K562 (cell line): ENCODE measurements at regions not wholly inside any gene's neighbourhood (a gene's known extent, or its start where the extent isn't known, plus 50 kb on each side); places are given as distances from the start of the nearest gene placed in this dataset.

Source experiments
- HIVEP1 ChIP-seq: fragments of 250-450 bp; sonication (Bioruptor Pico); IDR thresholded peaks from 2 replicates; pipeline ENCODE4 v1.4.0; 2020; ENCODE audit warnings: mild to moderate bottlenecking
- NBN ChIP-seq: fragments of 450-650 bp; IDR thresholded peaks from 2 replicates; pipeline ENCODE4 v1.6.1; 2016; ENCODE audit warnings: low read depth, mild to moderate bottlenecking
- NCOA1 ChIP-seq: fragments of 450-650 bp; IDR thresholded peaks from 2 replicates; pipeline ENCODE4 v1.6.1; 2016; ENCODE audit warnings: low read depth
- NCOR1 ChIP-seq: fragments of 450-650 bp; IDR thresholded peaks from 2 replicates; pipeline ENCODE4 v1.6.1; 2016; ENCODE audit warnings: mild to moderate bottlenecking, moderate library complexity
- POLR2A ChIP-seq: fragments of 450-650 bp; conservative IDR thresholded peaks from 2 replicates; pipeline ENCODE4 v1.6.1; 2016
- ZNF124 ChIP-seq: sonication (generic); formaldehyde crosslinking; IDR thresholded peaks from 2 replicates; pipeline ENCODE4 v1.8.1; 2022; ENCODE audit warnings: missing genetic modification reagents
- ZNF232 ChIP-seq: sonication (generic); formaldehyde crosslinking; IDR thresholded peaks from 2 replicates; pipeline ENCODE4 v1.8.0; 2022; ENCODE audit warnings: mild to moderate bottlenecking, missing genetic modification reagents
- ZNF347 ChIP-seq: fragments of 450-650 bp; formaldehyde crosslinking; IDR thresholded peaks from 2 replicates; pipeline ENCODE4 v1.4.0; 2020; ENCODE audit warnings: low read depth, mild to moderate bottlenecking, moderate library complexity
- ZSCAN32 ChIP-seq: fragments of 450-650 bp; formaldehyde crosslinking; IDR thresholded peaks from 2 replicates; pipeline ENCODE4 v1.4.0; 2020; ENCODE audit warnings: mild to moderate bottlenecking, moderate library complexity
- TF ChIP-seq, protein P1 (sequence below): sonication (generic); formaldehyde crosslinking; IDR thresholded peaks from 2 replicates; pipeline ENCODE4 v1.8.0; 2023; ENCODE audit warnings: mild to moderate bottlenecking, missing genetic modification reagents
- TF ChIP-seq, protein P2 (sequence below): sonication (generic); formaldehyde crosslinking; IDR thresholded peaks from 2 replicates; pipeline ENCODE4 v1.8.1; 2022; ENCODE audit warnings: missing genetic modification reagents
- TF ChIP-seq, protein P3 (sequence below): fragments of 450-650 bp; IDR thresholded peaks from 2 replicates; pipeline ENCODE4 v1.6.1; 2014; ENCODE audit warnings: low read depth, mild to moderate bottlenecking, moderate library complexity, borderline replicate concordance
- TF ChIP-seq, protein P4 (sequence below): sonication (generic); formaldehyde crosslinking; IDR thresholded peaks from 2 replicates; pipeline ENCODE4 v1.8.1; 2023; ENCODE audit warnings: mild to moderate bottlenecking, missing genetic modification reagents

DNA sequence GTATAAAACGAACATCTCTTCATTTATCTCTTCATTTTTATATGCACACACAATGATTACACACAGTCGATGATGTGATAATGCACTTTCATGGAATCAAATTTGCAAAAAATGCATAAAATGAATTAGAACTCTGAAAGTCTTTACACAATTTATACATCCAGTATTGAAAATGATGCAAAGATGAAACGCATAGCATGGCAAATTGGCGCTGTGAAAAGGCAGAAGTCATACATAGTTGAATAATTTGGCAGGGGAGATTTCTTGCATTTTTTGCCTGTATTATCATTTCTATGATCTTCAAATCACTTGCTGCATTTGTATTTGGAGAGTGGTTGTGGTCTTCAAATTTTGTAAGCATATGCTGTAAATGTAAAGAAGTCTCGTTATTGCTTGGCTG is 150.7 kb upstream of the LGALSL start:
- no peak for TF ChIP-seq ZNF124 (CRISPR knock-in tag)
- TF ChIP-seq, protein P1, sequence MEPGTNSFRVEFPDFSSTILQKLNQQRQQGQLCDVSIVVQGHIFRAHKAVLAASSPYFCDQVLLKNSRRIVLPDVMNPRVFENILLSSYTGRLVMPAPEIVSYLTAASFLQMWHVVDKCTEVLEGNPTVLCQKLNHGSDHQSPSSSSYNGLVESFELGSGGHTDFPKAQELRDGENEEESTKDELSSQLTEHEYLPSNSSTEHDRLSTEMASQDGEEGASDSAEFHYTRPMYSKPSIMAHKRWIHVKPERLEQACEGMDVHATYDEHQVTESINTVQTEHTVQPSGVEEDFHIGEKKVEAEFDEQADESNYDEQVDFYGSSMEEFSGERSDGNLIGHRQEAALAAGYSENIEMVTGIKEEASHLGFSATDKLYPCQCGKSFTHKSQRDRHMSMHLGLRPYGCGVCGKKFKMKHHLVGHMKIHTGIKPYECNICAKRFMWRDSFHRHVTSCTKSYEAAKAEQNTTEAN (CRISPR knock-in tag): no peak
- TF ChIP-seq NCOR1: no peak
- TF ChIP-seq ZNF347 (CRISPR knock-in tag): no peak
- no peak for TF ChIP-seq HIVEP1 (CRISPR knock-in tag)
- no peak for TF ChIP-seq POLR2A
- TF ChIP-seq, protein P2, sequence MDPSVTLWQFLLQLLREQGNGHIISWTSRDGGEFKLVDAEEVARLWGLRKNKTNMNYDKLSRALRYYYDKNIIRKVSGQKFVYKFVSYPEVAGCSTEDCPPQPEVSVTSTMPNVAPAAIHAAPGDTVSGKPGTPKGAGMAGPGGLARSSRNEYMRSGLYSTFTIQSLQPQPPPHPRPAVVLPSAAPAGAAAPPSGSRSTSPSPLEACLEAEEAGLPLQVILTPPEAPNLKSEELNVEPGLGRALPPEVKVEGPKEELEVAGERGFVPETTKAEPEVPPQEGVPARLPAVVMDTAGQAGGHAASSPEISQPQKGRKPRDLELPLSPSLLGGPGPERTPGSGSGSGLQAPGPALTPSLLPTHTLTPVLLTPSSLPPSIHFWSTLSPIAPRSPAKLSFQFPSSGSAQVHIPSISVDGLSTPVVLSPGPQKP: no peak
- no peak for TF ChIP-seq NBN
- TF ChIP-seq, protein P3, sequence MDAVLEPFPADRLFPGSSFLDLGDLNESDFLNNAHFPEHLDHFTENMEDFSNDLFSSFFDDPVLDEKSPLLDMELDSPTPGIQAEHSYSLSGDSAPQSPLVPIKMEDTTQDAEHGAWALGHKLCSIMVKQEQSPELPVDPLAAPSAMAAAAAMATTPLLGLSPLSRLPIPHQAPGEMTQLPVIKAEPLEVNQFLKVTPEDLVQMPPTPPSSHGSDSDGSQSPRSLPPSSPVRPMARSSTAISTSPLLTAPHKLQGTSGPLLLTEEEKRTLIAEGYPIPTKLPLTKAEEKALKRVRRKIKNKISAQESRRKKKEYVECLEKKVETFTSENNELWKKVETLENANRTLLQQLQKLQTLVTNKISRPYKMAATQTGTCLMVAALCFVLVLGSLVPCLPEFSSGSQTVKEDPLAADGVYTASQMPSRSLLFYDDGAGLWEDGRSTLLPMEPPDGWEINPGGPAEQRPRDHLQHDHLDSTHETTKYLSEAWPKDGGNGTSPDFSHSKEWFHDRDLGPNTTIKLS: no peak
- TF ChIP-seq NCOA1: no peak
- TF ChIP-seq, protein P4, sequence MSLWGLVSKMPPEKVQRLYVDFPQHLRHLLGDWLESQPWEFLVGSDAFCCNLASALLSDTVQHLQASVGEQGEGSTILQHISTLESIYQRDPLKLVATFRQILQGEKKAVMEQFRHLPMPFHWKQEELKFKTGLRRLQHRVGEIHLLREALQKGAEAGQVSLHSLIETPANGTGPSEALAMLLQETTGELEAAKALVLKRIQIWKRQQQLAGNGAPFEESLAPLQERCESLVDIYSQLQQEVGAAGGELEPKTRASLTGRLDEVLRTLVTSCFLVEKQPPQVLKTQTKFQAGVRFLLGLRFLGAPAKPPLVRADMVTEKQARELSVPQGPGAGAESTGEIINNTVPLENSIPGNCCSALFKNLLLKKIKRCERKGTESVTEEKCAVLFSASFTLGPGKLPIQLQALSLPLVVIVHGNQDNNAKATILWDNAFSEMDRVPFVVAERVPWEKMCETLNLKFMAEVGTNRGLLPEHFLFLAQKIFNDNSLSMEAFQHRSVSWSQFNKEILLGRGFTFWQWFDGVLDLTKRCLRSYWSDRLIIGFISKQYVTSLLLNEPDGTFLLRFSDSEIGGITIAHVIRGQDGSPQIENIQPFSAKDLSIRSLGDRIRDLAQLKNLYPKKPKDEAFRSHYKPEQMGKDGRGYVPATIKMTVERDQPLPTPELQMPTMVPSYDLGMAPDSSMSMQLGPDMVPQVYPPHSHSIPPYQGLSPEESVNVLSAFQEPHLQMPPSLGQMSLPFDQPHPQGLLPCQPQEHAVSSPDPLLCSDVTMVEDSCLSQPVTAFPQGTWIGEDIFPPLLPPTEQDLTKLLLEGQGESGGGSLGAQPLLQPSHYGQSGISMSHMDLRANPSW (CRISPR knock-in tag): no peak
- TF ChIP-seq ZNF232 (CRISPR knock-in tag): no peak
- no peak for TF ChIP-seq ZSCAN32 (CRISPR knock-in tag)
